ENCODE measurements at regions not wholly inside any gene's neighbourhood (a gene's known extent, or its start where the extent isn't known, plus 50 kb on each side); places are given as distances from the start of the nearest gene placed in this dataset.

- H3K9ac ChIP-seq (ENCODE audit: low read depth, low read length, poor library complexity, severe bottlenecking) = no peak overlapping the region
- peaks cover 3% of the 10 kb centered on the region for H3K4me1 ChIP-seq (ENCODE audit: insufficient read depth, low read length, poor library complexity, severe bottlenecking)
- H3K79me2 ChIP-seq (ENCODE audit: insufficient read depth, low read length) = no peaks in the 10 kb centered on the region
- no peak overlapping the region for H3K4me2 ChIP-seq (ENCODE audit: low read depth, low read length, poor library complexity, severe bottlenecking)
- H3K36me3 ChIP-seq (ENCODE audit: insufficient read depth, low read length) = no peaks in the 10 kb centered on the region
- H3K9me3 ChIP-seq (ENCODE audit: insufficient read depth, low read depth, low read length) = no peaks in the 10 kb centered on the region
- H3F3A ChIP-seq (ENCODE audit: low read depth) = no peaks in the 10 kb centered on the region
- TF ChIP-seq CTCF (conservative IDR thresholded peaks at IDR 0.05; ENCODE audit: low read length) (no peak), EZH2phosphoT487 (IDR thresholded peaks at IDR 0.05; ENCODE audit: borderline replicate concordance) (no peak)
- H2AFZ ChIP-seq (ENCODE audit: low read length) = no peak overlapping the region
- H4K20me1 ChIP-seq (ENCODE audit: insufficient read depth, low read length, poor library complexity, severe bottlenecking) = no peaks in the 10 kb centered on the region
- H3K4me3 ChIP-seq (ENCODE audit: low read length, poor library complexity, severe bottlenecking) = no peak overlapping the region
- H3K9me2 ChIP-seq (replicated peaks; ENCODE audit: low read depth, low read length) = no peaks in the 10 kb centered on the region
- no peaks in the 10 kb centered on the region for H3K27me3 ChIP-seq (ENCODE audit: insufficient read depth, low read length, poor library complexity, severe bottlenecking)
Measured at GRCh38 chr17:27218719-27219488, 75.0 kb upstream of the WSB1 start.

- Histone ChIP-seq H3K4me2 (ENCODE audit: low read depth, low read length, poor library complexity, severe bottlenecking) (no peak overlapping the region), H3F3A (ENCODE audit: low read depth) (no peaks in the 10 kb centered on the region), H3K79me2 (ENCODE audit: insufficient read depth, low read length) (no peaks in the 10 kb centered on the region), H3K36me3 (ENCODE audit: insufficient read depth, low read length) (no peaks in the 10 kb centered on the region), H3K4me1 (ENCODE audit: insufficient read depth, low read length, poor library complexity, severe bottlenecking) (peaks cover 3% of the 10 kb centered on the region), H3K9ac (ENCODE audit: low read depth, low read length, poor library complexity, severe bottlenecking) (no peak overlapping the region), H3K9me2 (replicated peaks; ENCODE audit: low read depth, low read length) (no peaks in the 10 kb centered on the region), H3K27me3 (ENCODE audit: insufficient read depth, low read length, poor library complexity, severe bottlenecking) (no peaks in the 10 kb centered on the region), H2AFZ (ENCODE audit: low read length) (no peak overlapping the region), H4K20me1 (ENCODE audit: insufficient read depth, low read length, poor library complexity, severe bottlenecking) (no peaks in the 10 kb centered on the region), H3K9me3 (ENCODE audit: insufficient read depth, low read depth, low read length) (no peaks in the 10 kb centered on the region), H3K4me3 (ENCODE audit: low read length, poor library complexity, severe bottlenecking) (no peak overlapping the region)
- no peak for TF ChIP-seq CTCF (conservative IDR thresholded peaks at IDR 0.05; ENCODE audit: low read length)
- no peak for TF ChIP-seq EZH2phosphoT487 (IDR thresholded peaks at IDR 0.05; ENCODE audit: borderline replicate concordance)
Measured at GRCh38 chr17:27222515-27222914, 71.4 kb upstream of the WSB1 start.

- Histone ChIP-seq H3K4me1 (ENCODE audit: insufficient read depth, low read length, poor library complexity, severe bottlenecking) (no peaks in the 10 kb centered on the region), H3K9ac (ENCODE audit: low read depth, low read length, poor library complexity, severe bottlenecking) (no peak overlapping the region), H3K4me2 (ENCODE audit: low read depth, low read length, poor library complexity, severe bottlenecking) (no peak overlapping the region), H4K20me1 (ENCODE audit: insufficient read depth, low read length, poor library complexity, severe bottlenecking) (no peaks in the 10 kb centered on the region), H3K9me2 (replicated peaks; ENCODE audit: low read depth, low read length) (no peaks in the 10 kb centered on the region), H3K4me3 (ENCODE audit: low read length, poor library complexity, severe bottlenecking) (no peak overlapping the region), H2AFZ (ENCODE audit: low read length) (no peak overlapping the region), H3F3A (ENCODE audit: low read depth) (no peaks in the 10 kb centered on the region), H3K9me3 (ENCODE audit: insufficient read depth, low read depth, low read length) (no peaks in the 10 kb centered on the region), H3K79me2 (ENCODE audit: insufficient read depth, low read length) (no peaks in the 10 kb centered on the region), H3K36me3 (ENCODE audit: insufficient read depth, low read length) (no peaks in the 10 kb centered on the region), H3K27me3 (ENCODE audit: insufficient read depth, low read length, poor library complexity, severe bottlenecking) (no peaks in the 10 kb centered on the region)
- TF ChIP-seq CTCF (conservative IDR thresholded peaks at IDR 0.05; ENCODE audit: low read length) = no peak
- no peak for TF ChIP-seq EZH2phosphoT487 (IDR thresholded peaks at IDR 0.05; ENCODE audit: borderline replicate concordance)
Measured at GRCh38 chr17:27224526-27225315, 69.2 kb upstream of the WSB1 start.
